ENCODE measurements at regions not wholly inside any gene's neighbourhood (a gene's known extent, or its start where the extent isn't known, plus 50 kb on each side); places are given as distances from the start of the nearest gene placed in this dataset.

GRCh38 chr16:62102588-62102987 lies 66.3 kb upstream of the CDH8 start:
- no peak for DNase-seq

- no peak for DNase-seq
Observed at GRCh38 chr16:62100651-62101050, 64.4 kb upstream of the CDH8 start.

- no peak for DNase-seq
Observed at GRCh38 chr16:62089715-62090114, 53.5 kb upstream of the CDH8 start.

- no peak for DNase-seq
Observed at GRCh38 chr16:62088731-62089410, 52.6 kb upstream of the CDH8 start.

Data from NCI-H526 treated with DMSO at 0.1 percent for 48 hours (cell line).